ENCODE measurements at regions not wholly inside any gene's neighbourhood (a gene's known extent, or its start where the extent isn't known, plus 50 kb on each side); places are given as distances from the start of the nearest gene placed in this dataset.

GRCh38 chr13:23959231-23959862, 62.0 kb upstream of the C1QTNF9B start:
- Histone ChIP-seq H3K79me2 (ENCODE audit: control insufficient read depth, low read length) (no peaks in the 10 kb centered on the region), H3K4me3 (ENCODE audit: low read length) (no peak overlapping the region), H3K36me3 (ENCODE audit: control insufficient read depth, low read length) (no peaks in the 10 kb centered on the region), H3F3A (ENCODE audit: control insufficient read depth, insufficient read depth) (no peaks in the 10 kb centered on the region), H3K9me2 (replicated peaks; ENCODE audit: control insufficient read depth, low read length) (no peaks in the 10 kb centered on the region), H3K27ac (ENCODE audit: low read depth, low read length) (no peak overlapping the region), H3K27me3 (ENCODE audit: control insufficient read depth, low read length) (no peaks in the 10 kb centered on the region), H3K4me2 (ENCODE audit: low read length) (no peak overlapping the region), H3K4me1 (ENCODE audit: control insufficient read depth, low read length) (no peaks in the 10 kb centered on the region), H4K20me1 (ENCODE audit: control insufficient read depth, insufficient read depth, low read depth, low read length) (no peaks in the 10 kb centered on the region), H3K9me3 (ENCODE audit: control insufficient read depth, insufficient read depth, low read length) (no peaks in the 10 kb centered on the region)
- TF ChIP-seq EZH2phosphoT487 (IDR thresholded peaks at IDR 0.05; ENCODE audit: borderline replicate concordance, low read length) = no peak
- no peak for TF ChIP-seq CTCF (IDR thresholded peaks at IDR 0.05; ENCODE audit: low read depth, low read length, poor library complexity, severe bottlenecking)

GRCh38 chr13:23960566-23961156, 63.4 kb upstream of the C1QTNF9B start:
- H3K79me2 ChIP-seq (ENCODE audit: control insufficient read depth, low read length) = no peaks in the 10 kb centered on the region
- no peaks in the 10 kb centered on the region for H3K9me3 ChIP-seq (ENCODE audit: control insufficient read depth, insufficient read depth, low read length)
- TF ChIP-seq CTCF (IDR thresholded peaks at IDR 0.05; ENCODE audit: low read depth, low read length, poor library complexity, severe bottlenecking) (peak; percentile 68), EZH2phosphoT487 (IDR thresholded peaks at IDR 0.05; ENCODE audit: borderline replicate concordance, low read length) (no peak)
- no peak overlapping the region for H3K4me2 ChIP-seq (ENCODE audit: low read length)
- H3K27me3 ChIP-seq (ENCODE audit: control insufficient read depth, low read length) = no peaks in the 10 kb centered on the region
- H3F3A ChIP-seq (ENCODE audit: control insufficient read depth, insufficient read depth) = no peaks in the 10 kb centered on the region
- H4K20me1 ChIP-seq (ENCODE audit: control insufficient read depth, insufficient read depth, low read depth, low read length) = no peaks in the 10 kb centered on the region
- H3K36me3 ChIP-seq (ENCODE audit: control insufficient read depth, low read length) = no peaks in the 10 kb centered on the region
- no peak overlapping the region for H3K27ac ChIP-seq (ENCODE audit: low read depth, low read length)
- no peak overlapping the region for H3K4me3 ChIP-seq (ENCODE audit: low read length)
- H3K4me1 ChIP-seq (ENCODE audit: control insufficient read depth, low read length) = no peaks in the 10 kb centered on the region
- no peaks in the 10 kb centered on the region for H3K9me2 ChIP-seq (replicated peaks; ENCODE audit: control insufficient read depth, low read length)

GRCh38 chr13:23963184-23963931, 66.1 kb upstream of the C1QTNF9B start:
- H3K9me3 ChIP-seq (ENCODE audit: control insufficient read depth, insufficient read depth, low read length) = no peaks in the 10 kb centered on the region
- no peak overlapping the region for H3K4me3 ChIP-seq (ENCODE audit: low read length)
- no peak overlapping the region for H3K27ac ChIP-seq (ENCODE audit: low read depth, low read length)
- H3K4me1 ChIP-seq (ENCODE audit: control insufficient read depth, low read length) = no peaks in the 10 kb centered on the region
- TF ChIP-seq EZH2phosphoT487 (IDR thresholded peaks at IDR 0.05; ENCODE audit: borderline replicate concordance, low read length) (no peak), CTCF (IDR thresholded peaks at IDR 0.05; ENCODE audit: low read depth, low read length, poor library complexity, severe bottlenecking) (no peak)
- no peaks in the 10 kb centered on the region for H4K20me1 ChIP-seq (ENCODE audit: control insufficient read depth, insufficient read depth, low read depth, low read length)
- no peaks in the 10 kb centered on the region for H3K36me3 ChIP-seq (ENCODE audit: control insufficient read depth, low read length)
- no peaks in the 10 kb centered on the region for H3K9me2 ChIP-seq (replicated peaks; ENCODE audit: control insufficient read depth, low read length)
- peaks cover 2% of the 10 kb centered on the region; the same call in 1 of the 2 replicates for H3K27me3 ChIP-seq (ENCODE audit: control insufficient read depth, low read length)
- H3K4me2 ChIP-seq (ENCODE audit: low read length) = no peak overlapping the region
- no peaks in the 10 kb centered on the region for H3K79me2 ChIP-seq (ENCODE audit: control insufficient read depth, low read length)
- no peaks in the 10 kb centered on the region for H3F3A ChIP-seq (ENCODE audit: control insufficient read depth, insufficient read depth)
